K562 (cell line): ENCODE measurements at regions not wholly inside any gene's neighbourhood (a gene's known extent, or its start where the extent isn't known, plus 50 kb on each side); places are given as distances from the start of the nearest gene placed in this dataset.

Experiments
- ATAC-seq: fragments of 200-7000 bp; cut with Tn5 transposase; 3 replicates; pipeline ENCODE4 v1.9.1; 2020; ENCODE audit warnings: moderate library complexity
- BruUV-seq: library from RNA; stranded (reverse); fragments of 400-500 nt; replicated peaks from 2 replicates; lab custom pipeline; 2021; lab: Mats Ljungman, UMichigan
- CTCF ChIA-PET: fragments of 300-600 bp; formaldehyde crosslinking; extraction: SDS; loops from one replicate; lab custom pipeline; 2021; ENCODE audit warnings: low intra/inter-chr PET ratio; lab: Yijun Ruan, JAX
- POLR2A ChIA-PET: fragments of 300-600, 350-650 bp; sonication (Branson Sonifier 250); formaldehyde crosslinking; extraction: SDS; loops from one replicate; lab custom pipeline; 2021; ENCODE audit warnings: antibody characterized with exemption, inconsistent platforms; lab: Yijun Ruan, JAX
- DNase-seq, 4 experiments: peaks; one replicate each; pipeline versions ENCODE4 v3.0.0 to v3.0.0-alpha.2; 2011 to 2018; ENCODE audit warnings: low spot score in 3 of 4, mixed read lengths in 3 of 4; ENCODE audit errors: extremely low read depth in 1 of 4
- FAIRE-seq: peaks from 2 replicates; lab custom pipeline; 2011; peaks lifted over from hg19 to GRCh38; lab: Jason Lieb, UNC
- H2AFZ ChIP-seq: 2 replicates; pipeline ENCODE4 v1.6.0; 2011; ENCODE audit warnings: low read depth, low read length, control low read depth, inconsistent platforms
- H3K27ac ChIP-seq: fragments of 200-600 bp; 3 replicates; pipeline ENCODE4 v1.8.0; 2011; ENCODE audit warnings: low read depth, mild to moderate bottlenecking, control low read depth, inconsistent platforms, low read length, moderate library complexity, mixed read lengths; ENCODE audit errors: extremely low read depth
- H3K27me3 ChIP-seq, 2 experiments: fragments of 300-600 bp in 1 of 2; 2 replicates in 1 of 2; 3 replicates in 1 of 2; pipeline versions ENCODE4 v1.6.0 to v1.8.0; 2011; ENCODE audit warnings: inconsistent platforms in 2 of 2, low read length in 2 of 2, mild to moderate bottlenecking in 1 of 2, mixed read lengths in 1 of 2, moderate library complexity in 1 of 2; ENCODE audit not compliant: control insufficient read depth in 2 of 2, insufficient read depth in 2 of 2
- H3K36me3 ChIP-seq: fragments of 300-600 bp; 3 replicates; pipeline ENCODE4 v1.8.0; 2011; ENCODE audit warnings: mild to moderate bottlenecking, low read length, inconsistent platforms; ENCODE audit not compliant: control insufficient read depth, insufficient read depth
- H3K4me1 ChIP-seq, 2 experiments: fragments of 200-600 bp in 1 of 2; replicated peaks in 1 of 2; 2 replicates in 1 of 2; 3 replicates in 1 of 2; pipeline versions ENCODE4 v1.5.1 to v1.8.0; 2011; ENCODE audit warnings: inconsistent platforms in 2 of 2, low read length in 2 of 2, mild to moderate bottlenecking in 1 of 2, mixed read lengths in 1 of 2, moderate library complexity in 1 of 2; ENCODE audit not compliant: control insufficient read depth in 2 of 2, insufficient read depth in 2 of 2
- H3K4me2 ChIP-seq: 2 replicates; pipeline ENCODE4 v1.6.1; 2011; ENCODE audit warnings: low read length, control low read depth, inconsistent platforms, mixed read lengths; ENCODE audit not compliant: insufficient read depth
- H3K4me3 ChIP-seq: fragments of 200-600 bp; sonication (generic), shearing (Covaris generic); 2 replicates; pipeline ENCODE4 v1.5.1; 2016; ENCODE audit warnings: control low read depth, inconsistent platforms
- H3K79me2 ChIP-seq: fragments of 200-600 bp; 3 replicates; pipeline ENCODE4 v1.8.0; 2011; ENCODE audit warnings: low read length, inconsistent platforms; ENCODE audit not compliant: control insufficient read depth, insufficient read depth
- H3K9ac ChIP-seq, 2 experiments: 2 replicates each; pipeline versions ENCODE4 v1.6.0 to v1.6.1; 2011; ENCODE audit warnings: low read depth in 2 of 2, low read length in 2 of 2, control low read depth in 1 of 2, inconsistent platforms in 1 of 2, mild to moderate bottlenecking in 1 of 2, mixed read lengths in 1 of 2; ENCODE audit not compliant: insufficient read depth in 1 of 2
- H3K9me1 ChIP-seq: one replicate; pipeline ENCODE4 v1.6.0; 2011; ENCODE audit warnings: inconsistent platforms, mild to moderate bottlenecking, low read length, moderate library complexity; ENCODE audit not compliant: control insufficient read depth, insufficient read depth
- H3K9me3 ChIP-seq: replicated peaks from 2 replicates; pipeline ENCODE4 v1.5.1; 2011; ENCODE audit warnings: low read depth, low read length, inconsistent platforms; ENCODE audit not compliant: control insufficient read depth, insufficient read depth
- H4K20me1 ChIP-seq: replicated peaks from 2 replicates; pipeline ENCODE4 v1.6.1; 2011; ENCODE audit warnings: low read length, inconsistent platforms, mixed read lengths; ENCODE audit not compliant: control insufficient read depth, insufficient read depth
- CBFB ChIP-seq: sonication (generic); formaldehyde crosslinking; IDR thresholded peaks from 2 replicates; pipeline ENCODE4 v1.4.0; 2020; ENCODE audit warnings: mild to moderate bottlenecking, missing genetic modification reagents
- CHD1 ChIP-seq: fragments of 200-600 bp; sonication (generic); IDR thresholded peaks from one replicate; pipeline ENCODE4 v1.6.1; 2012; ENCODE audit warnings: mild to moderate bottlenecking, moderate library complexity, low read length, inconsistent platforms
- CREB1 ChIP-seq, 2 experiments: sonication (generic) in 1 of 2; formaldehyde crosslinking in 1 of 2; IDR thresholded peaks; 2 replicates each; pipeline versions ENCODE4 v1.6.1 to v1.8.0; 2012 to 2022; ENCODE audit warnings: inconsistent platforms in 1 of 2, mild to moderate bottlenecking in 1 of 2, missing genetic modification reagents in 1 of 2, moderate library complexity in 1 of 2
- DNMT1 ChIP-seq: fragments of 450-650 bp; IDR thresholded peaks from 2 replicates; pipeline ENCODE4 v1.6.1; 2016; ENCODE audit warnings: antibody characterized with exemption, mild to moderate bottlenecking
- IRF9 ChIP-seq: fragments of 450-650 bp; IDR thresholded peaks from 2 replicates; pipeline ENCODE4 v1.6.1; 2016; ENCODE audit warnings: missing biosample characterization, missing genetic modification characterization
- LEF1 ChIP-seq: fragments of 450-650 bp; IDR thresholded peaks from 2 replicates; pipeline ENCODE4 v1.6.1; 2016; ENCODE audit warnings: mild to moderate bottlenecking
- MECOM ChIP-seq: fragments of 250-450 bp; sonication (Bioruptor Pico); IDR thresholded peaks from 2 replicates; pipeline ENCODE4 v1.8.0; 2022; ENCODE audit warnings: inconsistent platforms
- PRPF4 ChIP-seq: fragments of 200-400 bp; formaldehyde crosslinking; IDR thresholded peaks from one replicate; pipeline ENCODE4 v1.6.1; 2017; ENCODE audit warnings: low read length, low read depth, mild to moderate bottlenecking; ENCODE audit not compliant: insufficient read depth, poor library complexity, severe bottlenecking
- TAL1 ChIP-seq: fragments of 450-650 bp; IDR thresholded peaks from 2 replicates; pipeline ENCODE4 v1.6.1; 2016; ENCODE audit warnings: mild to moderate bottlenecking
- ZBTB40 ChIP-seq, 2 experiments: fragments of 450-650 bp in 1 of 2; sonication (generic) in 1 of 2; formaldehyde crosslinking in 1 of 2; IDR thresholded peaks; 2 replicates each; pipeline versions ENCODE4 v1.7.1 to v1.9.0; 2016 to 2022; ENCODE audit warnings: inconsistent platforms in 1 of 2, mild to moderate bottlenecking in 1 of 2, missing genetic modification reagents in 1 of 2
- ZHX1 ChIP-seq: fragments of 150-350 bp; conservative IDR thresholded peaks from 2 replicates; pipeline ENCODE4 v1.6.1; 2014; ENCODE audit warnings: low read length
- WGBS: fragments of 100-300 bp; shearing (Covaris generic); methylation state at CpG from one replicate; pipeline ENCODE4 v1.1.6; 2016; ENCODE audit warnings: low coverage, mixed read lengths; ENCODE audit not compliant: insufficient coverage; ENCODE audit errors: missing lambda C conversion rate; 5-methylcytosine and 5-hydroxymethylcytosine counted together
- in situ Hi-C: fragments of 300-500 bp; cut with MboI; formaldehyde crosslinking; loops from 4 replicates; pipeline ENCODE4 v1.15.0; 2018; ENCODE audit warnings: inconsistent platforms, mixed read lengths
- intact Hi-C: fragments of 100-400 bp; cut with micrococcal nuclease; formaldehyde crosslinking; loops from 2 replicates; pipeline ENCODE4 v1.14.2; 2022

- BruUV-seq = no TSS peak
- H3K27me3 ChIP-seq = no peaks in the 10 kb centered on the region
- DNase-seq (no peak), ATAC-seq (no peak), FAIRE-seq (no peak)
- intact Hi-C loops (no loop called here), in situ Hi-C loops (no loop called here)
- H3K79me2 ChIP-seq = no peaks in the 10 kb centered on the region
- H4K20me1 ChIP-seq = no peaks in the 10 kb centered on the region
- no peak overlapping the region for H2AFZ ChIP-seq
- H3K4me3 ChIP-seq = no peak overlapping the region
- H3K27ac ChIP-seq = no peak overlapping the region
- H3K9me3 ChIP-seq = no peaks in the 10 kb centered on the region
- CTCF ChIA-PET = no interaction called here
- H3K9me1 ChIP-seq = no peaks in the 10 kb centered on the region
- H3K9ac ChIP-seq = no peak overlapping the region
- no peaks in the 10 kb centered on the region for H3K4me1 ChIP-seq
- WGBS = 0% methylated on average over 1 of the region's 1 CpG
- no peaks in the 10 kb centered on the region for H3K36me3 ChIP-seq
- H3K4me2 ChIP-seq = no peak overlapping the region
- POLR2A ChIA-PET = no interaction called here
- TF ChIP-seq MECOM (CRISPR knock-in tag) (no peak), DNMT1 (no peak), ZHX1 (no peak), CHD1 (no peak), TAL1 (no peak), LEF1 (no peak), CREB1 (IDR thresholded peaks at IDR 0.05) (no peak), CREB1 (CRISPR knock-in tag; IDR thresholded peaks at IDR 0.05) (no peak), IRF9 (tag) (no peak), ZBTB40 (IDR thresholded peaks at IDR 0.05) (no peak), ZBTB40 (CRISPR knock-in tag; IDR thresholded peaks at IDR 0.05) (no peak), CBFB (no peak), PRPF4 (no peak)
Measured at GRCh38 chr4:28296239-28296638, 1435.6 kb downstream of the STIM2 start.
